OCI-LY1 (cell line): ENCODE measurements at regions not wholly inside any gene's neighbourhood (a gene's known extent, or its start where the extent isn't known, plus 50 kb on each side); places are given as distances from the start of the nearest gene placed in this dataset.
"Not testable (repeated sequence)": the region's sequence is repeated elsewhere in the genome, so short reads cannot be mapped to it uniquely, and the experiment has no call there.

Source experiments
- H2AFZ ChIP-seq: fragments of 200-600 bp; sonication (generic), shearing (Covaris generic); 2 replicates; pipeline ENCODE4 v1.6.0; 2014; ENCODE audit warnings: antibody characterized with exemption, mild to moderate bottlenecking, low read length
- H3F3A ChIP-seq: fragments of 200-600 bp; sonication (generic), shearing (Covaris generic); 2 replicates; pipeline ENCODE4 v1.6.0; 2014; ENCODE audit warnings: mild to moderate bottlenecking, antibody characterized with exemption, low read length, moderate library complexity; ENCODE audit not compliant: insufficient read depth
- H3K27ac ChIP-seq: fragments of 200-600 bp; sonication (generic); 2 replicates; pipeline ENCODE4 v1.5.1; 2014; ENCODE audit warnings: low read length, mixed run types, mild to moderate bottlenecking, low read depth; ENCODE audit not compliant: poor library complexity, severe bottlenecking
- H3K27me3 ChIP-seq: fragments of 200-600 bp; sonication (generic); 2 replicates; pipeline ENCODE4 v1.6.0; 2014; ENCODE audit warnings: antibody characterized with exemption, mild to moderate bottlenecking, low read length, moderate library complexity; ENCODE audit not compliant: insufficient read depth
- H3K36me3 ChIP-seq: fragments of 200-600 bp; sonication (generic); 2 replicates; pipeline ENCODE4 v1.6.1; 2014; ENCODE audit warnings: mild to moderate bottlenecking, antibody characterized with exemption, low read length, moderate library complexity, mixed read lengths; ENCODE audit not compliant: insufficient read depth
- H3K4me1 ChIP-seq: fragments of 200-600 bp; sonication (generic); 2 replicates; pipeline ENCODE4 v1.5.1; 2014; ENCODE audit warnings: mild to moderate bottlenecking, low read length, moderate library complexity; ENCODE audit not compliant: insufficient read depth, severe bottlenecking
- H3K4me2 ChIP-seq: fragments of 200-600 bp; sonication (generic), shearing (Covaris generic); 2 replicates; pipeline ENCODE4 v1.6.1; 2014; ENCODE audit warnings: low read length
- H3K4me3 ChIP-seq: fragments of 200-600 bp; sonication (generic); 2 replicates; pipeline ENCODE4 v1.5.1; 2014; ENCODE audit warnings: low read length, low read depth, mild to moderate bottlenecking, mixed read lengths; ENCODE audit not compliant: poor library complexity, severe bottlenecking
- H3K79me2 ChIP-seq: fragments of 200-600 bp; shearing (Covaris generic); 2 replicates; pipeline ENCODE4 v1.6.1; 2016; ENCODE audit warnings: mixed run types, low read length, mixed read lengths; ENCODE audit not compliant: insufficient read depth
- H3K9ac ChIP-seq: fragments of 200-600 bp; sonication (generic), shearing (Covaris generic); 2 replicates; pipeline ENCODE4 v1.6.1; 2014; ENCODE audit warnings: mild to moderate bottlenecking, low read length, mixed read lengths
- H3K9me2 ChIP-seq: fragments of 200-600 bp; sonication (generic), shearing (Covaris generic); 2 replicates; pipeline ENCODE4 v1.6.1; 2014; ENCODE audit warnings: low read depth, mild to moderate bottlenecking, low read length, mixed read lengths
- H3K9me3 ChIP-seq: fragments of 200-600 bp; shearing (Covaris generic); 2 replicates; pipeline ENCODE4 v1.6.1; 2014; ENCODE audit warnings: low read length, mixed read lengths
- H4K20me1 ChIP-seq: fragments of 200-600 bp; sonication (generic), shearing (Covaris generic); 2 replicates; pipeline ENCODE4 v1.6.0; 2016; ENCODE audit warnings: mild to moderate bottlenecking, low read length; ENCODE audit not compliant: insufficient read depth
- EZH2 ChIP-seq: fragments of 200-600 bp; sonication (generic), shearing (Covaris generic); IDR thresholded peaks from 2 replicates; pipeline ENCODE4 v1.8.0; 2017; ENCODE audit warnings: borderline replicate concordance, mixed run types, mild to moderate bottlenecking, antibody characterized with exemption, low read length, moderate library complexity, mixed read lengths
- TF ChIP-seq, protein P1 (sequence below): fragments of 200-600 bp; sonication (generic), shearing (Covaris generic); IDR thresholded peaks from 2 replicates; pipeline ENCODE4 v1.5.1; 2017; ENCODE audit warnings: mild to moderate bottlenecking, antibody characterized with exemption, low read length, moderate library complexity, mixed read lengths

DNA sequence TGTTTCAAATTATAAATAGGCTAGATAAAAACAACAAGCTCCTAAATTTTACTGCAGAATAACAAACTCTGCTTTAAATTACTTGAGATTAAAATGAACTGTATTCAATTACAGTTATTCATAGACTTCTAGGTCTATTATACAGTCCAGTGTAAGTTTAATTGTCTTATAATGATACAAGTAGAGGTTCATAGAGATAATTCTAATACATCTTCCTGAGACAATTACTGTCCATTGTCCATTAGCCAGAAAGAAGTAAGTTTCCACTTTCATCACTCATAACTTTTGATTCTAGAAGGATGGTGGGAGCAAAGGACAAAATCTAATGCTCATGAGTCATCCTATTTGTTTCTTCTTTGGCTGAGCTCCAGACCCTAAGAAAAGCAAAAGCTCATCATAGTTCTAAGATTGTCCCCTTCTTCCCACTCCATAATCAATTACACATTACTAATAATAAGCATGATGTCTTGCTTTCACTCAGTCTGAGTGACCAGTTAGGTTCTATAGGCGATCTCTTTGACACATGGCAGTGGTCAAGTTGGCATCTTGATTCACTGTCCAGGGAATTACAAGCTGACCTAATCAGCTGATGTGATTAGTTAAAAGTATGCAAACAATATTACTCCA lies 502.5 kb upstream of the IZUMO3 start:
- TF ChIP-seq EZH2 = no peak
- TF ChIP-seq, protein P1, sequence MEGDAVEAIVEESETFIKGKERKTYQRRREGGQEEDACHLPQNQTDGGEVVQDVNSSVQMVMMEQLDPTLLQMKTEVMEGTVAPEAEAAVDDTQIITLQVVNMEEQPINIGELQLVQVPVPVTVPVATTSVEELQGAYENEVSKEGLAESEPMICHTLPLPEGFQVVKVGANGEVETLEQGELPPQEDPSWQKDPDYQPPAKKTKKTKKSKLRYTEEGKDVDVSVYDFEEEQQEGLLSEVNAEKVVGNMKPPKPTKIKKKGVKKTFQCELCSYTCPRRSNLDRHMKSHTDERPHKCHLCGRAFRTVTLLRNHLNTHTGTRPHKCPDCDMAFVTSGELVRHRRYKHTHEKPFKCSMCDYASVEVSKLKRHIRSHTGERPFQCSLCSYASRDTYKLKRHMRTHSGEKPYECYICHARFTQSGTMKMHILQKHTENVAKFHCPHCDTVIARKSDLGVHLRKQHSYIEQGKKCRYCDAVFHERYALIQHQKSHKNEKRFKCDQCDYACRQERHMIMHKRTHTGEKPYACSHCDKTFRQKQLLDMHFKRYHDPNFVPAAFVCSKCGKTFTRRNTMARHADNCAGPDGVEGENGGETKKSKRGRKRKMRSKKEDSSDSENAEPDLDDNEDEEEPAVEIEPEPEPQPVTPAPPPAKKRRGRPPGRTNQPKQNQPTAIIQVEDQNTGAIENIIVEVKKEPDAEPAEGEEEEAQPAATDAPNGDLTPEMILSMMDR = no peak
- Histone ChIP-seq H3K36me3 (no peaks in the 10 kb centered on the region), H3K9me3 (no peaks in the 10 kb centered on the region), H4K20me1 (no peaks in the 10 kb centered on the region), H3K27me3 (no peaks in the 10 kb centered on the region), H3K9me2 (no peaks in the 10 kb centered on the region), H3K9ac (no peak overlapping the region), H3K4me3 (no peak overlapping the region), H3K4me2 (no peak overlapping the region), H3F3A (no peaks in the 10 kb centered on the region), H3K4me1 (no peaks in the 10 kb centered on the region), H2AFZ (no peak overlapping the region), H3K79me2 (no peaks in the 10 kb centered on the region), H3K27ac (no peak overlapping the region)

DNA sequence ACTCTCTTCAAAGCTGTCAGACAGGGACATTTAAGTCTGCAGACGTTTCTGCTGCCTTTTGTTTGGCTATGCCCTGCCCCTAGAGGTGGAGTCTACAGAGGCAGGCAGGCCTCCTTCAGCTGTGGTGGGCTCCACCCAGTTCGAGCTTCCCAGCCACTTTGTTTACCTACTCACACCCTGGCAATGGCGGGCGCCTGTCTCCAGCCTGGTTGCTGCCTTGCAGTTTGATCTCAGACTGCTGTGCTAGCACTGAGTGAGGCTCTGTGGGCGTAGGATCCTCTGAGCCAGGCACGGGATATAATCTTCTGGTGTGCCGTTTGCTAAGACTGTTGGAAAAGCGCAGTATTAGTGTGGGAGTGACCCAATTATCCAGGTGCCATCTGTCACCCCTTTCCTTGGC lies 499.8 kb upstream of the IZUMO3 start:
- H3K27me3 ChIP-seq, H3K4me1 ChIP-seq, H3K79me2 ChIP-seq, H3F3A ChIP-seq, H3K9ac ChIP-seq, H4K20me1 ChIP-seq, H3K27ac ChIP-seq, H3K9me3 ChIP-seq, H3K36me3 ChIP-seq, H3K4me3 ChIP-seq, H2AFZ ChIP-seq, H3K4me2 ChIP-seq, H3K9me2 ChIP-seq: not testable (repeated sequence)

DNA sequence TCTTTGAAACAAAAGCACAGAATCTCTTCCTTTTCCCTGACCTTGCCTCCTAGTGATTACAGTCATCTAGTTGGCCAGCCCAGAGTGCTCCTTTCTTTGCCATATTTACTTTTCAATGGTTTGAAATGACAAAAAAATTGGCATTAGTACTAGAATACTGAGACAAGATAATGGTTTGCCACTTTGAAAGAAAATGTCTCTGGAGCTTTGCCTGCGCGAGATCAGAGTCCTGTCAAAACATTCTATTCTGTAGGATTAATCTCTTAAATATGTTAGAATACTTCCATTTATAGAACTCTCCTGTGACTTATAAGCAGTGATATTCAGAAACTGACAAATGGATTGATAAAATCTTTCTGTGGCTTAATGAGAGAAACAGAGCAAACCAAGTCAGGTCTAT lies 484.0 kb upstream of the IZUMO3 start:
- no peaks in the 10 kb centered on the region for H3K27me3 ChIP-seq
- TF ChIP-seq, protein P1 = no peak
- no peak for TF ChIP-seq EZH2
- H3K9ac ChIP-seq = no peak overlapping the region
- no peak overlapping the region for H2AFZ ChIP-seq
- H4K20me1 ChIP-seq = no peaks in the 10 kb centered on the region
- no peak overlapping the region for H3K4me2 ChIP-seq
- no peaks in the 10 kb centered on the region for H3K9me2 ChIP-seq
- no peak overlapping the region for H3K4me3 ChIP-seq
- no peaks in the 10 kb centered on the region for H3F3A ChIP-seq
- no peaks in the 10 kb centered on the region for H3K36me3 ChIP-seq
- H3K27ac ChIP-seq = no peak overlapping the region
- peaks cover 5% of the 10 kb centered on the region for H3K4me1 ChIP-seq
- H3K9me3 ChIP-seq = no peaks in the 10 kb centered on the region
- no peaks in the 10 kb centered on the region for H3K79me2 ChIP-seq

DNA sequence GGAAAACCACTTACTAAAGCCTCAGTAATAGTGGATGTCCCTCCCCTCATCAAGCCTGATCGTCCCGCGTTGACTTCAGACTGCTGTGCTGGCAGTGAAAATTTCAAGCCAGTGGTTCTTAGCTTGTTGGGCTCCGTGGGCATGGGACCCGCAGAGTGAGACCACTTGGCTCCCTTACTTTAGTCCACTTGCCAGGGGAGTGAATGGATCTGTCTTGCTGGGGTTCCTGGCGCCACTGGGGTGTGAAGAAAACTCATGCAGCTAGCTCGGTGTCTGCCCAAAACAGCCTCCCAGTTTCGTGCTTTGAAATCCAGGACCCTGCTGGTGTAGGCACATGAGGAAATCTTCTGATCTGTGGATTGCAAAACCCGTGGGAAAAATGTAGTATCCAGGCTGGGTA lies 480.0 kb upstream of the IZUMO3 start:
- Histone ChIP-seq H3K9ac (no peak overlapping the region), H3K79me2 (no peaks in the 10 kb centered on the region), H3K4me1 (peaks cover 5% of the 10 kb centered on the region), H3F3A (no peaks in the 10 kb centered on the region), H2AFZ (no peak overlapping the region), H3K4me2 (0 out of 2 replicates have a peak overlapping the region, but pooled peaks have one; percentile 9), H3K36me3 (no peaks in the 10 kb centered on the region), H3K27me3 (no peaks in the 10 kb centered on the region), H3K4me3 (no peak overlapping the region), H3K27ac (no peak overlapping the region), H4K20me1 (no peaks in the 10 kb centered on the region), H3K9me2 (no peaks in the 10 kb centered on the region), H3K9me3 (no peaks in the 10 kb centered on the region)
- TF ChIP-seq, protein P1 = no peak
- no peak for TF ChIP-seq EZH2
